Epithelial cell of proximal tubule (primary cell): ENCODE measurements at regions not wholly inside any gene's neighbourhood (a gene's known extent, or its start where the extent isn't known, plus 50 kb on each side); places are given as distances from the start of the nearest gene placed in this dataset.

Experiments
- DNase-seq: peaks from one replicate; pipeline ENCODE4 v3.0.0-alpha.2; 2011; ENCODE audit warnings: low read depth
- H3K4me3 ChIP-seq: 2 replicates; pipeline ENCODE4 v1.5.1; 2011; ENCODE audit warnings: low read depth, mild to moderate bottlenecking, low read length
- CTCF ChIP-seq: conservative IDR thresholded peaks from 2 replicates; pipeline ENCODE4 v1.5.1; 2012; ENCODE audit warnings: low read depth, mild to moderate bottlenecking, low read length

GRCh38 chr4:136371231-136371630 lies 1161.1 kb downstream of the PCDH18 start:
- TF ChIP-seq CTCF, result no peak
- no peak for DNase-seq
- H3K4me3 ChIP-seq, result no peak overlapping the region

DNA sequence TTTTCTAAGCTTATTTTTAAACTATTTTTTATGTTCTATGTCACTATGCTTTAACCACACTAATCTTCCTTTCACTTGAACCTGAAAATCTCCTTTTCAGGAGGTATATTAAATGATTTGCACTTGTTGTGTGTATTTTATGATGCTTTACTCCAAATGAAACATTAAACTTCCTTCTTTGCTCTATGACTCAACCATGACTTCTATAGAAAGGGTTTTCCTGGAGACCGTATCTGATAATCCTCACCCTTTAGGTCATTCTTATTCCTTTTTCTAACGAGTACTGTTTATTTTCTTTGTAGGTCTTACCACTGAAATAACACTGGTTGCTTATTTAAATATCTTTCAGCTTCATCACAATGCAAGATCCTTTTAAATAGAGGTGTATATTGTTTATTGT lies 1163.2 kb downstream of the PCDH18 start:
- no peak for DNase-seq
- no peak for TF ChIP-seq CTCF
- no peak overlapping the region for H3K4me3 ChIP-seq

DNA sequence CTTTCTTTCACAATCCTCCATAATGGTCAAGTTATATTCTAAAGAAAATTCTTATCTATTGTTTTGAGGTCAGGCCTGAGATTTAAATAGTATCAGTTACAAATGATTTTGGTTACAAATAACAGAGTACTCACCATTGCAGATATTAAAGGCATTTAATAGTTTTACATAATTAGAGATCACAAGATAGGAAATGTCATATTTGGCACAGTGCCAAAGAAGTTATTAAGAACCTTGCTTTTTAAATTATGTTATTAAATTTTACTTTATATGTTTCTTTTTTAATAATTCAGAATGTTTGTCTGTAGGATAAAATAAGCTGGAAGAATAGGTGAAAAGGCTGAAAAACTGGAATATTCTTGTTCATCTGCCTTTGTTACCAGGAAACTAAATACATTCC lies 1174.7 kb downstream of the PCDH18 start:
- no peak for DNase-seq
- no peak overlapping the region for H3K4me3 ChIP-seq
- no peak for TF ChIP-seq CTCF

- DNase-seq, result no peak
- TF ChIP-seq CTCF, result no peak
- H3K4me3 ChIP-seq, result no peak overlapping the region
Measured at GRCh38 chr4:136355970-136356369, 1176.3 kb downstream of the PCDH18 start.

GRCh38 chr4:136343340-136343739 lies 1189.0 kb downstream of the PCDH18 start:
- no peak overlapping the region for H3K4me3 ChIP-seq
- no peak for TF ChIP-seq CTCF
- DNase-seq, result no peak

DNA sequence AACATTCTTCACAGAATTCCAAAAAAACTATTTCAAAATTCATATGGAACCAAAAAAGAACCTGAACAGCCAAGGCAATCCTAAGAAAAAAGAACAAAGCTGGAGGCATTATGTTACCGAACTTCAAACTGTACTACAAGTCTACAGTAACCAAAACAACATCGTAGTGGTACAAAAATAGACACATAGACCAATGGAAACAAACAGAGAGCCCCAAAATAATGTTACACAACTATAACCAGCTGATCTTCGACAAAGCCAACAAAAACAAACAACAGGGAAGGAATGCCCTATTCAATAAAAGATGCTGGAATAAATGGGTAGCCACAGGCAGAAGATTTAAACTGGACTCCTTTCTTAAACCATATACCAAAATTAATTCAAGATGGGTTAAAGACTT lies 1189.6 kb downstream of the PCDH18 start:
- DNase-seq, result no peak
- no peak overlapping the region for H3K4me3 ChIP-seq

More for the DNA sequence above, 1189.6 kb downstream of the PCDH18 start:
- no peak for TF ChIP-seq CTCF
